CD4-positive, alpha-beta T cell treated with Interleukin-21 for 1 hour (primary cell): ENCODE measurements at regions not wholly inside any gene's neighbourhood (a gene's known extent, or its start where the extent isn't known, plus 50 kb on each side); places are given as distances from the start of the nearest gene placed in this dataset.

Source experiments
- DNase-seq: peaks from one replicate; pipeline ENCODE4 v3.0.0-alpha.2; 2020

DNA sequence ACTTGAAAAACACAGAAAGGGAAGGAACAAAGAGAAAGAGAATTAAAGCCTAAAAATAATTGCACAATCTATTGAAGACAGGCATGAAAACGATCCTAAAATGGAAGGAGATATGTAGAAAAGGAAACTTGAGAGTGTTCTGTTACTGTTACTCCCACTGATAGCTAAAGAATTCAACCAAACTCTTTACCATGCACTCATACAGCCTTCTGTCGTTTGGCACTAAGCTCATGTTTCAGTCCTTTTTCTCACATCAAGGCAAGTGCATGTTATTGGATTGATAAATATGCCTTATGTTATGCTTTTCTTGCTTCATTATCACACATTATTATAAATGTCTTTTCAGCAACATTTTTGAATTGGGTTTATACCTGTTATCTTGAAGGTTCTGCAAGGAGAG lies 696.5 kb downstream of the EFNA5 start:
- no peak for DNase-seq

DNA sequence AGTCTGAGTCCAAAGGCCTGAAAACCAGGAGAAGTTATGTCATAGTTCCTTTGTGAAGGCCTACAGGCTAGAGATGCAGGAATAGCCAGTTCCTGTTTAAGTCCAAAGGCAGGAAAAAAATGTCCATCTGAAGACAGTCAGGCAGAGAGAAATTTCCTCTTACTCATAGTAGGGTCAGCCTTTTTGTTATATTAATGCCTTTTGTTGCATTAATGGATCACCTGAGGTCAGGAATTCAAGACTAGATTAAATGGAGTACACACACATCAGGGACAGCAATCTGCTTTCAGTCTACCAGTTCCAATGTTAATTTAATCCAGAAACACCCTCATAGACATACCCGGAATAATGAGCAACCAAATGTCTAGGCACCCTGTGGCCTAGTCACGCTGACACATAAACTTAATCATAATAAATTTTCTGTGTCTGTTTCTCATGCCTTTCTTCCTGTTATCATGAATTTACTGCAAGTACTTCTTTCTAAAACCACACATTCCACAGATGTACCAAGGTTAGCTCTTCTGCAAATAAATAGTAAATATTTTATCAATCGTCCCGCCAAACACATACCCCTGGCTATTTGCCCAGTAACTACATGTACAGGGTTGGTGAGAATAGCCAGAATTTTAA lies 703.9 kb downstream of the EFNA5 start:
- no peak for DNase-seq

DNA sequence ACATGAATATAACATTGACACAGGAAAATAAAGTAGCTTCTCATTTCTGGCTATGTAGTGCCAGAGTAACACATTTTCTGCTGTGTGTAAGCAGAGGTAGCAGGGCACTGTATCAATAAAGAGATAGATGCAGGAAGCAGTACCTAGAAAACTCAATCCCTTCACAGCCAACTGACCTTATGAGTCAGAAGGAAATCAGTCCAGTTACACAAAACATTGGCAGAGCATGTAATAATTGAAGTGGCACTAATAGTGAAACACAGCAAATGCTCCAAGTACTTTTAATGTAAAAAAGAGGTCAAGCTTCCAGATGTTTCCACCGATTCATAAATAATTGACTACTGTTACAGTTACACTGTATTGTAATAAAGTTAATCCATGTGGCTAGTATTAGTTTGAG lies 706.6 kb downstream of the EFNA5 start:
- no peak for DNase-seq

DNA sequence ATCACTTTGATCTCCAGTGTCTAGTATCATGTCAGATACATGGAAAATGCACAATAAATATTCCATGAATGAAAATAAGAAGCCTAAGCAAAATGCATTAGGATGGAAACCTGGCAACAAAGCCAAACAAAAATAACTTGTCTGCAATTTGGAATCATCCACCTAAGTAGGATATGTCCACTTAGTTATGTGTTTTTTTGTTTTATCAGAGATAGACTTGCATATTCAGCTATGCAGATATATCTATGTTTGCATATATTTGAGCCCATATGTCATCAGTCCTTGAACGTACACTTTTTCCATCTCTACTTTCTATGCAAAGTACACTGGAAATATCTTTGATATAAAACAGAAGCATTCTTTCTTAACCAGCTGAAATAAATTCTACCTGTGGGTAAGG lies 707.1 kb downstream of the EFNA5 start:
- DNase-seq: no peak

DNA sequence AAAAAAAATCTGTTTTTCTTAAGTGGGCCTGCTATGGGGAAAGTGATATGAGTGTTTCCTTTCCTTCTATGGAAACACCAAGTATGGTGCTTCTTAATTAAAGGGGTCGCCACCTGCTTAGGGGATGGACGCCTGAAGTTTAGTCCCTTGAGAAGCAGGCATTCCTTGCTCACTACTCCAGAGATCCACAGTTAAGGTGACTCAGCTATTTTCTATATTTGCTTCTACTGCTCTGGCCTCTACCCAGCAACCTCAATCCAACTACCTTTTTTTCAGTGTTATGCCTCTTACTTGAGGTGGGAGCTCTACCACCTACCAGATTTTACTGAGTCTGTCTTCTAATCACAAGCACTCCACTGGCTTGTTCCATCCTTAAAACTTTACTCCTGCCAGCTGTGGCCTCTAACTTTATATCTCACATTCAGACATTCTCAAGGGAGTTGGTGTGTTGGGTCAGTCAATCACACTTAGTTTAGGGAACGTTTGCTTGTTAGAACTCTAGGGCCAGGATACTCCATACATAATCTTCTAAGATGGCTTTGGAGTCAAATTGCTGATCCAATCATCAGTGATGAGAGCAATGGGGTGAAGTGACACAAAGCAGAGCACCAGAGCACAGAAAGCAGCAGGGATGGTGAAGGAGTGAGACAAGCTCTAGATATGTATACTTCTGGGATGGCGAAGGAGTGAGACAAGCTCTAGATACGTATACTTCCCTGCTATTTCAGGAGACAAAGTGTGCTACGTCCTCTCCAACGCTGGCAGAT lies 708.1 kb downstream of the EFNA5 start:
- no peak for DNase-seq

GRCh38 chr5:106959387-106959786 lies 711.4 kb downstream of the EFNA5 start:
- no peak for DNase-seq

- no peak for DNase-seq
These were observed 713.4 kb downstream of the EFNA5 start for GRCh38 chr5:106957336-106957735.

DNA sequence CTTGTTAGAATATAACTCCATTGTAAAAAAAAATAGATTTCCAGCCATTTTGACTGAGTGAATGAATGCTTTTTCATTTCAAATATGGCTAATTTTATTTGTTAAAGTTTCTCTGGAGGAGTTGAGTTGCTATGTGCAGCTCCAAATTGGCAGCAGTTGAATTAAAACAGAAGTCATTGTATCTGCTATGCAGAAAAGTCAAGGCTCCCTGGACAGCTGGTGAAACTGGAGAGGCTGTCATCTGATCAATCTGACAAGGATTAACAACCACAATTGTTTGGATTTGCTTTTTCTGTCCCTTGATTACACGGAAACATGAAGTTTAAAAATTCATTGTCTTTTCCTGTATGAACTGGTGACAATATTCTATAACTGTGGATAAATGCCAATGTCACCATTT lies 713.9 kb downstream of the EFNA5 start:
- no peak for DNase-seq

DNA sequence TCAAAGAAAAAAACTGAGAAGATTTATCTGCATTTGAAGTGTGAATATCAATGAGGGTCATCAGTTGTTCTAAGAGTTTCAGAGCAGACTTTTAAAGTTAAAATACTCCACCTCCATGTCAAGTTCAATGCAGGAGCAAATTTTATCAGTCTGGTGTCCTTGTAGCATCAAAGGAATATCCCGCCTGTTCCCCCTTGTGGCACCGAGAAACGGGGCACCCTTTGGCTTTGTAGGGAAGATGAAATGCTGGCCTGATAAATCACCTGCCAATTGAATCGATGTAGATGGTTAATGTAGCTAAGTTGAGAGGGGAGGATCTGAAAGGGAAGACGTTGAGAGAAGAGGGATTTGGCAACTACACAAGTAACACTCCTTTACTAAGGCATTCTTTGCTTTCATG lies 714.5 kb downstream of the EFNA5 start:
- no peak for DNase-seq

DNA sequence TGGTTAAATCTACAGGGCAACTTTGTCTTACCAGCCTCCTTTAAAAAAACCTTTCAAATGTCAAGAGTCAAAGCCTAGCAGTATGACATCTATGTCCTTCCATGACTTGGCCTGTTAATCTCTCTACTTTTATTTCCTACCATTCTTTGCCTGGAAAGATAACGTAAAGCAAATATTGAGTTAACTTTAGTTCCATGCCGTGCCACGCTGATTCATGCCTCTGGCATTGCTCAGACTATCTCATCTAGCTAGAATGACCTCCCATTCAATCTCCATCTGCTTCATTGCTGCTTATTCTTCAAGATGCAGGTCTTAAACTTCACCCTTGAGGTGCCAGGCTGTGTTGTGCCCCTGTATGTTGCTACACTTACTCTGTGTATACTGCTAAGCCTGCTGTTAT lies 729.8 kb downstream of the EFNA5 start:
- DNase-seq: no peak

DNA sequence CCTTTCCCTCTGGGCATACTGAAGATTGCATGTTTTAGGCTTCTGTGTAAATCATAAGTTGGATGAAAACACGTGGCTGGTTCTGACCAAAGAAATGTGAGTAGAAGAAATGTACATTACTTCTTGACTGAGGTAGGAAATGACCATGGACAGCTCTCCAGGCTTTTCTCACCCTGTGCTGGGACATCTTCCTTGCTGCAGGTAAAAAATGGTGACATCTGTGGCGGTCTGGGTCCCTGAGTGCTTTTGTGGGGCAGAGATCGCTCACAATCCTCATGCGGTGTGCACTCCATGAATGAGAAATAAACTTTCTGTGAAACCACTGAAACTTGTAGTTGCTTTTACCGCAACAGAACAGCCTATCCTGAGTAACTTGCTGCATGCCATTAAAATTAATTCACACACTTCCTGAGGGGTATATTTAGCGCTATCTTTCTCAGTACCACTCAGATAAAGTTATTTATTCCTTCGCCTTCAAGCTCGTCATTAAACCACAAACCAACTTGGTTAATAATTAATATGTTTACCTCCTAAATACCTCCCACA lies 730.4 kb downstream of the EFNA5 start:
- no peak for DNase-seq

DNA sequence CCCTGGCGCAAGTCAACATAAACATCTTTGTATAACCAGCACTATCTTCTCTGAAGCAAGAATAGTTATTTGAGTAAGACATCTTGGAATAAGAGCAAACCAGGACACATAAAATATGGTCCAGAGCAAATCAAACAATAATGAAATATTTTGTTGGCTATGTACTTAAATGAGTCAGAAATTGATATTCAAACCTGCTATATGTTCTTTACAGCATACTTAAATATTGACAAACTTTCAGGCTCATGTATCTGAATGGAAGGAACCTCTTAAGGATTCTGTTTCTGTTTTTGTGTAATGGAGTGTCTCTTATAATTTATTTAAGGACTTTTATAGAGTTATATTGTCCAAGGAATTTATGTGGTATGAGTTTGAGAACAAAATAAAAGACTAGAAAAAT lies 747.3 kb downstream of the EFNA5 start:
- DNase-seq: no peak

DNA sequence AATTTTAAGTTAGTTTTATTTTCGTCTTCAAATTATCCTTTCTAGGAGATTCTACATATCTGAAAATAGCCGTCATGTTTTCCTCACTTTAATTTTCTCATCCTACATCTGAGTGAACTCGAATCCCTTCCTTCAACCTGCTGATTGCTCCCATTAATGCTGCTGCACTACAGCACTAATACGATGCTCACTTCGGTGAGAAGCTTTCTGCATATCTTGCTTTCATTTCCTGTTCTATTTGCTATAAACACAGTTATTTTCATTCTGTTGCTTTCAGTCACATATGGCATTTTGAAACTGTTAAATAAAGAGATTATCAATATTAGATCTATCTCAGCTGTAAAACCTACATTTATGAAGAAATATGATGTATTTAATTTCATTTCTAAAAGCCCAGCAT lies 749.2 kb downstream of the EFNA5 start:
- no peak for DNase-seq

GRCh38 chr5:106910486-106910885 lies 760.3 kb downstream of the EFNA5 start:
- no peak for DNase-seq

DNA sequence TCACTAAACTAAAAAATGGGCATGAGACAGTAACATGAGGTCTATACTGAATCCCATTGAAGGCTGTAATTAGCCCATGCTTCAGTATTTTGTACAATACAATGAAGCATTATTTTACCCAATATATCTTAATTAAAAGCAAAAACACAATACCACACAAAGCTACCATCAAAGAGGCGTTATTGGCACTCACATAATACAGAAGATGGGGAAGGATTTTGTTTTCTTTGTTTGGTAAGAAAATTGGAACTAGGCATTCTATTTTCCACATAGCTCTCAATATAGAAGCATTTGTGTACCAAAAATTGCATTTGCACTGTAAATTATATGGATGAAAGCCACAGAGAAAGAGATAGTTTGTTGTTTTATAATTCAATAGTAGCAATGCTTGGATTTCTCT lies 761.0 kb downstream of the EFNA5 start:
- no peak for DNase-seq

GRCh38 chr5:106907979-106908378 lies 762.8 kb downstream of the EFNA5 start:
- DNase-seq: no peak

GRCh38 chr5:106906199-106906598 lies 764.5 kb downstream of the EFNA5 start:
- no peak for DNase-seq

DNA sequence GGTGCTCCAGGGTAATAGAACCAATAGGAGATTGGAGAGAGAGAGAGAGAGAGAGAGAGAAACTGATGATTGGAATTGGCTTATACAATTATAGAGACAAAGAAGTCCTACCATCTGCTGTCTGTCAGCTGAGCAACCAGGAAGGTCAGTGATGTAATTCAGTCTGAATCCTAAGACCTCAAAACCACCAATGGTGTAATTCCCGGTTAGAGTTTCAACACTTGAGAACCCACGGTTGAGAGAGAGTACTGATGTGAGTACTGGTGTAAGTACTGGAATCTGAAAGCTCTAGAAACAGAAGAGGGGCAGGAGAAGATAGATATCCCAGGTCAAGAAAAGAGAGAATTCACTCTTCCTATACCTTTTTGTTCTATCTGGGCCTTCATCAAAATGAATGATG lies 775.8 kb downstream of the EFNA5 start:
- DNase-seq: no peak

DNA sequence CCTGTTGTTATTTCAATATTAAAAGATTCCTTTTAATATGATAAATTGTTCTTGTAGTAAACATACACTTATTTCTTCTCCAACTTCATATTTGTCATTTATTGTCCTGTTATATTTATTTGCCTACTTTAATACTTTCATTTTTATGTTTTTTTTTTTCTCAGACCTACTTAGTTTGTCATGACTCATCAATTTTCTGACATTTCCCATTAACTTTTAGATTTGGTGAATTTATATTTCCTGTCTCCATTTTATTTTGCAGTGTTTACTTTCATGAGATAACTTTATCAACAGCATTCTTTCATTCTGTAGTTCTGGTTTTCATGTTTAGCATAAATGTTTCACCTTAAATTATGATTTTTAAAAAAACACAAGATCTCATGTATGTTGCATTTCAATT lies 788.7 kb downstream of the EFNA5 start:
- DNase-seq: no peak

GRCh38 chr5:106880656-106881055 lies 790.1 kb downstream of the EFNA5 start:
- DNase-seq: no peak

DNA sequence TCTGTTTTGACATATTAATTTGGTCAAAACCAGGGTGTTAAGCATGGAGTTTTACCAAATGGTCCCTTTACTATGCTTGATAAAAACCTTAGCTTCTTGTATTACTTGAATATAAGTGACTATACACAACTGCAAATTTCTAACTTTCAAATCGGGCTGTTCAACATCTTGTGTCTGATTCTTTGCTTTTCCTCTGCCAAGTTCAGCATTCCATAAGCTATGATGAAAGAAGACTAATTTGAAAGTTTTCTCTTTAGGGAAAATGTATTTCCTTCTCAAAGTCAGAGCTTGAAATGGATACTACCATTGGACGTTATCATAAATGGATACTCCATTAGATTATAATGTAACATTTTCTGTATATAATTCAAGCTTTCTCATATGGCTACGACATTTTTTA lies 792.9 kb downstream of the EFNA5 start:
- no peak for DNase-seq

DNA sequence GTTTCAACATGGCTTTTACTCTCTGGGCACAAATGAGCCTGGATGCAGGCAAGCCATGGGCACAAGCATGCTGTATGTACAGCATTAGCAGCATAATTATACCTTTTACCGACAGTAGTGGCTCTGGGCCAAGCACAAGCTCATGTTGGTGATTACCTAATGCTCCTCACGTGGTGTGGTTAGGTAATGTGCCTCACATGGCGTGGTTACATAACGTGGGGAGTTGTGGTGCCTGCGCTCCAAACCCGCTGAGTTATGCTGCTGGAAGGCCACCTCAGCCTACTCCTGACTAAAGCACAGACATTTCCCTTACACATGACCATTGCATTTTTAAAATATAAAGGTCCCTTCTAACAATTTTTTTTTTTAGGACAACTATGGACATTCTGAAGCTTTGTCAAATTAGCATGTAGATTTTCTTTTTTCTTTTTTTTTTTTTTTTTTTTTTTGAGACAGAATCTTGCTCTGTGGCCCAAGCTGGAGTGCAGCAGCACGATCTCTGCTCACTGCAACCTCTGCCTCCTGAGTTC lies 794.0 kb downstream of the EFNA5 start:
- no peak for DNase-seq

DNA sequence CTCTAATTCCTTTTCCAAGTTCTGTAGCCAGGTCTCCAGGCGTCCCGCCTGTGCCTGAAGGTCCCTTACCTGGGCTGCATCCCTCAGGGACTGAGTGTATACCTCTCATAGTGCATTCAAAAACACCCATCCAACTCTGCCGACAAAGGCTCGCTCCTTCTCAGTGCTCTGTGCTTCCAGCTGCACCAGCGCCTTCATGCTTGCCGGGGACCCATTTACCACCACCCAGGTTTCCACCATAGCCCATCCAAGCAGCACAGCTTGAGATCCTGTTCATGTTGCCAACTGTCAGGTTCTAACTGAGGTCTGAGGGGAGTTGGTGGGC lies 794.5 kb downstream of the EFNA5 start:
- DNase-seq: no peak

DNA sequence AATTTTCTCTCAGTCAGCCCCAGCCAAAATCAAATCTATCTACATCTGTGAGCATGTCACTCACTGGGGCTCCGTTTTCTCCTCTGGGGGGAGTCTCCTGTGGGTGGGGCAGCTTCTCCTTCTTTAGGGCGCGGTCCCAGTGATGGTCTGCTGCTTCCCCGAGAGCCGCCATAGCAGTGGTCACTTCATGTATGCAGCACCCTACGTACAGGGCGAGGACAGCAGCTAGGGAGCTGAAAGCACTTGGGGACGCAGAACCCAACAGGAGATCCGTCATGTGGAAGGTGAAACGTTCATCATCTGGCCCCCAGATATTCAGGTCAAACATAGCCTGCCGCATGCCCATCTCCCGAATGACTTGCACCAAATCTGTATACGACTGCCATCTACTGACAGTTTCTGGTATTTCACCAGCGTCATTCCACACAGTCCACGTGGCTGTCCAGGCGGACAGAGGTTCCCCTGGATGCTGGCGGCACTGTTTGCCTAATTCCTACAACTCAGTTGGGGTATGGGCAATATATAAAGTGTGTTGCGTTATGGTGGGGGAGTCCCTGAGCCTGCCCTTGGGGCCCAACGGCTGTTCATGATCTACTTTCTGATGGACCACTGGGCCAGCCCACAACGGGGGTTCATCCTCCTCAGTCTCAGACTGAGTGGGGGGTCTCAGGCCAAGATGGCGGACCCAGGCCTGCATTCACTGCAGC lies 795.0 kb downstream of the EFNA5 start:
- DNase-seq: peak; percentile 2
